ENCODE measurements at regions not wholly inside any gene's neighbourhood (a gene's known extent, or its start where the extent isn't known, plus 50 kb on each side); places are given as distances from the start of the nearest gene placed in this dataset.
"Not testable (repeated sequence)": the region's sequence is repeated elsewhere in the genome, so short reads cannot be mapped to it uniquely, and the experiment has no call there.

GRCh38 chr14:25699981-25700380 lies 650.0 kb upstream of the STXBP6 start:
- DNase-seq: no peak

DNA sequence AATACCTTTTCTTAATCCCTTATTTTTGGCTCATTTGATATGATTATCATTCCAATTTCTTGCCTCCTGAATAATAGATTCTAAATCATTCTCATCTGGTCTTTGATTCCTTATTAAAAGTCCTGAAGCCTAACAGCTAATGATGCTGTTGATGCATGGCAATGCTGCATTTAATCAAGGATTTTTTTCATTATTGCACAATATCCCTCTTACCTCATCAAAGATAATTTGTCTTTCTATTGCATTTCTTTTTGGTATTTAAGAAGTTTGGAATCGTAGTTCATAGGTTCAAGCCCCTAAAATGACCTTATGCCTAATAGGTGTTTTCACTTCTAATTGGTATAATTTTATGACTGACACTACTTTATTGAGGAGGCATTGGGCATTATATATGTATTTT lies 648.2 kb upstream of the STXBP6 start:
- no peak for DNase-seq

- DNase-seq: no peak
These were observed 646.2 kb upstream of the STXBP6 start for GRCh38 chr14:25696176-25696575.

DNA sequence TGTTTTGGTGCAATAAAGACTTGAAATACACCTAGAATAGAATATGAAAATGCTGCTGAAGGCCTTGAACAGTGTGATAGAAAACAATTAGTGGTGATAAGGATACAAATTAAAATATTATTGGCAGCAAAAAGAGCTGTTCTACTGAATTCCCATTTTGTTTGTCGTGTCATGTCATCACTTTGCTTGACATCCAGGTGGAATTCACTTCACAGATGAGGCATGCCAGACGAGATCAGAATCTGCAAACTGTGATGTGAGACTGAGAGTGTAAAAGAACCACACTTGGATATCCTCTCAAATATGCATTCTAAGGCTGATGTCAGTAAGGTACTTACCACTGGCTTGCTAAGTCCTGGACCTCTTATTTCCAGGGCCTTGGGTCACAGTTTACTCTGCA lies 635.1 kb upstream of the STXBP6 start:
- no peak for DNase-seq

GRCh38 chr14:25680934-25681333 lies 631.0 kb upstream of the STXBP6 start:
- no peak for DNase-seq

DNA sequence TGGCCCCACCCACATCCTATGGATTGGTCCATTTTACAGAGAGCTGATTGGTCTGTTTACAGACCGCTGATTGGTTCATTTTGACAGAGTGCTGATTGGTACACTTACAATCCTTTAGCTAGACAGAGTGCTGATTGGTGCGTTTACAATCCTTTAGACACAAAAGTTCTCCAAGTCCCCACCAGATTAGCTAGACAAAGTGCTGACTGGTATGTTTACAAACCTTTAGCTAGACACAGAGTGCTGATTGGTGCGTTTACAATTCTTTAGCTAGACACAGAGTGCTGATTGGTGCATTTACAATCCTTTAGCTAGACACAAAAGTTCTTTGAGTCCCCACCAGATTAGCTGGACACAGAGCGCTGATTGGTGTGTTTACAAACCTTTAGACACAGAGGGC lies 630.6 kb upstream of the STXBP6 start:
- DNase-seq: not testable (repeated sequence)

DNA sequence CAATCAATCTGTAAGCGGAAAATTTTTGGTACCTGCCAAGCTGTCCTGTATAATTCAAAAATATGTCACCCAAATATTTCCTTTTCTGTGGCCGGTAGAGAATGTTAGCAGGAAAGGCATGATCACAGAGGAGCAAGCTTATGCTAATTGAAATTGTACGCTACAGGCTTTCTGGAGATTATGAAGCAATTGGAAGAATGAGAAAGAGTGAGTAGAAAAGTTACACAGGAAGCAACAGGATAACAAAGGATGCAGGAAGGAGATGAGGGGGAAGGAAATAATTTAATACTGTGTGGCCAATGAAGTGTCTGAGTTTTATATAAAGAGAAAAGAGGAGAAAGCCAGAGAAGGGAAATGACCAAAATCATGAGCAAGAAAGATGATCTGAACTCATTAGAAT lies 627.2 kb upstream of the STXBP6 start:
- no peak for DNase-seq

GRCh38 chr14:25667387-25667786 lies 617.4 kb upstream of the STXBP6 start:
- DNase-seq: no peak

GRCh38 chr14:25666877-25667276 lies 616.9 kb upstream of the STXBP6 start:
- DNase-seq: no peak

DNA sequence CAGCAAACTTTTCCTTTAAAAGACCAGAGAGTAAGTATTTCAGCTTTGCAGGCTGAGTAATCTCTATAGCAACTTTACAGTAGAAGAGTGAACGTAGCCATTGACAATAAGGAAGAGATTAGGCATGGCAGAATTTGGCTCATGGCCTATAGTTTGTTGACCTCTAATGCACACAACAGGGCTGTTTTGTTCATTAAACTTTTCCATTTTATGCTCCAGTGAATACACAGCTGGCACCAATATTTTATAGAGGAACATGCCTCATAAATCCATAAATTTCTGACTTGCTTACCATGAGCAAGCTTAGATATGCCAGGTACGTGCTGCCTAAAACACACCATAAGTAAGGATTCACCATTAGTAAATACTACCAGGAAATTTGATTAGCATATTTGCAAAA lies 609.0 kb upstream of the STXBP6 start:
- no peak for DNase-seq

DNA sequence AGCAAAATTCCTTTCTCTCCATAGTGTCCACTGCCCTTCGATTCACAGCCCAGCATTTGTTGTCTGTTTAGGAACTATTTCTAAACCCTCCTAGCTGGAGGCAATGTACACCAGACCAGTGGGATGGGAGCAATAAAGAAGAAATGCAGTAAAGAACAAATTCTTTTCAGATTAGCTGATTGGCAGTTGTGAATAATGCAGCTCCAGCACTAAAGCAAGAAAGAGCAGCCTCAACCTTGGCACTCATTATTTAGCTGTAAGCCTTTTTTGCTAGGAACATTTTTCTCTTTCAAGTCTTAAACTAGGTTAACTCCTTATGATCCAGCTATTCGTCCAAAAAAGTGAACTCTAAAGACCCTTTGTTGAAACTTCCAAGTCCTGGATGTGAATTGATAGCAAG lies 580.5 kb upstream of the STXBP6 start:
- no peak for DNase-seq

- no peak for DNase-seq
These were observed 579.0 kb upstream of the STXBP6 start for GRCh38 chr14:25628978-25629377.

GRCh38 chr14:25628390-25628789 lies 578.4 kb upstream of the STXBP6 start:
- no peak for DNase-seq

DNA sequence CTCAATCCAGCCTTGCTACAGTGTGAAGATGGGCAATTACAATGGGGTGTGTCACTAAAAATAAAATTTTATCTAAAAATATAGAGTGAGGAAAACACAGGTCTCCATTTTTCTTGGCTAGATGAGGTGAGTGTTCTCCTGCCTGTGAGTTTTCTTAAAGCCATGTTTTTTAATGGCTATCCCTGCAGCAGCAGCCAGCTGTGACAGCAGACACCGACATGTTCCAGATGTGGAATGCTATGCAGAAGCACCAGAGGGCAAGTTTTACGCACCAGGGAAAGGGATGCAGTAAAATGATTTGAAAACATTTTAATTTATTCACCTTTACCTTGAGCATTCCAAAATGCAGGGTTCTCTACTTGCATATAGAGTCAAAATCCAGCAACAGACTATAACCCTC lies 577.0 kb upstream of the STXBP6 start:
- no peak for DNase-seq

DNA sequence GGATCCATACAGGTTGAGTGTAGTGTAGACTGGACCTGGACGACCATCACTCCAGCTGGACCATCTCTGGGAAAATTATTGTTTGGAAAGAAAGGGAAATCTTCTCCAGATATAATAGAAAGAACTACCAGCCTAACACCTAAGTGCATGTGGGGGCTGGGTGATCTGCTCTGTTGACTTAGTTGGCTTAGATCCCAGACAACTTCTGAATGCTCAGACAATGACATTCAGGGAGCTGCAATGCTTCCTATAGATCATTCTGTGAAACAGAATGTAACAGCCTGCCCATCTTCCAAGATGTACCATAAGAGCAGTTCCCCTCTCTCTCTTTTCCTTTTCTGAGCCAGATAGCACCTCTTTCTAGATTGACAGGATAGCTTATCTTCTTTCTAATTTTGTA lies 572.8 kb upstream of the STXBP6 start:
- DNase-seq: no peak

DNA sequence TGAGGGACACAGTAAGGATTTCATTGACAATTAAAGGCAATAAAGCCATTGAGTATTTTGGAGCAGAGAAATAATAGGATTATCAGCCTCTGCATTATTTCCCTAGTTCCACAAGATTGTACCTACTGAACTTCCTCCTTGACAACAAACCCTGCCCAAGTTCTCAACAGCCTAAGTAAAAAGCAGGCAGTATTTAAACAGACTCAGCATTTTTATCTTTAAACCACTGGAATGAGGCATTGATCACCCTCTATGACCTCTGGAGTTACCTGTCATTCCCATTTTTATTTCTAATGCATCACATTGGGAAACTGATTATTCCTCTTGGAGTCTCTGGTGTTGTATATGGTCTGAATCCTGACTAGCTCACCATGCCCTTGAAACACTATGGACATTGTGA lies 570.6 kb upstream of the STXBP6 start:
- no peak for DNase-seq

DNA sequence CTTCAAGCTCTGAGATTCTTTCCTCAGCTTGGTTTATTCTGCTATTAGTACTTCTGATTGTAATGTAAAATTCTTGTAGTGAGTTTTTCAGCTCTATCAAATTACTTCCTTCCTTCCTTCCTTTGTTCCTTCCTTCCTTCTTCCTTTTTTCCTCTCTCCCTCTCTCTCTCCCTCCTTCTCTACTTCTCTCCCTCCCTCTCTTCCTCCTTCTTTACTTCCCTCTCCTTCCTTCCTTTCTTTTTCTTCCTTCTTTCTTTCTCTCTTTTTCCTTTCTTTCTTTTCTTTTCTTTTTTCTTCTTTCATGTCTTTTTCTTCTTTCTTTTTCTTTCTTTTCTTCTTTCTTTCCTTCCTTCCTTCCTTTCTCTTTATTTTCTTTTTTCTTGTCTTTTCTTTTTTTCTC lies 565.2 kb upstream of the STXBP6 start:
- DNase-seq: no peak

DNA sequence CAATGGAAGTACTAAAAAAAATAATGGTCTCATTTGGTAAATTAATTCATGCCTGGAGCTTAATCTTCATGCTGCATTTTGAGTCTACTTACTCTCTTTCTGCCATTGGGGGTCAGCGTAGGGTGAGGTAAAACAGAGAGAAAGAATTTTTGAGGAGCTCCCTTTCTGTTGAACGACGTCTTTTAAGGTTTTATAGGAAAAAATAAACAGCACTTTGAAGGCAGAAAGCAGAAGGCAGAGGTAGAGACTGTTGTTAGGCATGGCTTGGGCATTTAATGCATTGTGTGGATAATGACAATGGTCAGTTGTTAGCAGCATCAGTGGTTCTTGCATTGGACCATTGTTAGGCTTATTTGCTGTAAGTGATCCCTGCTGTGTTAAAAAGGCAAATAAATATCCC lies 557.2 kb upstream of the STXBP6 start:
- DNase-seq: no peak

DNA sequence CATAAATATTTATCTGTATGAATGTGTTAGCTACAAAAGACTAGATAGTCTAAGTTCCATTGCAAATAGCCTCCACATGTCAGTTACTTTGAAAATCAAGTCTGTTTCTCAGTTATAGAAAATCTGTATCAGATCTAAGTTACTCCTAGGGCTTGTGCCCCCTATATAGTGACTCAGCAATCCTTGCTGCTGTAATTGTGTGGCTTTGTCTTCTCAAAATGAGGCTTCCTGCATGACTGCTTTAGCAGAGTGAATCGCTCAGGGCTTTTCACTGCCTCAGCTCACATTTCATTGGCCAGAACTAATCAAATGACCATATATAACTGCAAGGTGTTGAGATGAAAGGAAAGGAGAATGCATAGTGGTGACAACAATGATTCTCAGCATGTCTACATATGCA lies 552.2 kb upstream of the STXBP6 start:
- DNase-seq: no peak

- no peak for DNase-seq
These were observed 538.8 kb upstream of the STXBP6 start for GRCh38 chr14:25588751-25589150.

GRCh38 chr14:25574628-25575325 lies 524.8 kb upstream of the STXBP6 start:
- DNase-seq: no peak

DNA sequence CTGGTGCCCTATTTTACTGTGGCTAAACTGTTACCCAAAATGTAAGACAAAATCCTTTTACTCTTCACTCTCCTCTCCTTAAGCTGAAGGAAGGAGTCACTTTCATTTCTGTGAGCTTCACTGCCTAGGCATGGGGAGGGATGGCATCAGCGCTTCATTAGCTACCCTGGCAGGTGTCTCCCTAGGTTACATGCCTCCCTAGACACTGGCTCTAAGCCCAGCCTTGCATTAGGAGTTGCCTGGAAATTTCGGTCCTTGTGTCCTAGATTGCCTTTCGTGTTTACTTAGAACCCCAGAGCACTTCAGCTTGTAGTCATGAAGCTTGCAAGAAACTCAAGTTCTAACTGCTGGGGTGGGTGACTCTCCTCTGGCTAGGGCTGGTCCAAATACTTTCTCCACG lies 520.5 kb upstream of the STXBP6 start:
- DNase-seq: no peak

- DNase-seq: no peak
These were observed 507.5 kb upstream of the STXBP6 start for GRCh38 chr14:25557466-25557865.

- DNase-seq: no peak
These were observed 502.9 kb upstream of the STXBP6 start for GRCh38 chr14:25552826-25553225.

GRCh38 chr14:25551674-25552073 lies 501.7 kb upstream of the STXBP6 start:
- no peak for DNase-seq

DNA sequence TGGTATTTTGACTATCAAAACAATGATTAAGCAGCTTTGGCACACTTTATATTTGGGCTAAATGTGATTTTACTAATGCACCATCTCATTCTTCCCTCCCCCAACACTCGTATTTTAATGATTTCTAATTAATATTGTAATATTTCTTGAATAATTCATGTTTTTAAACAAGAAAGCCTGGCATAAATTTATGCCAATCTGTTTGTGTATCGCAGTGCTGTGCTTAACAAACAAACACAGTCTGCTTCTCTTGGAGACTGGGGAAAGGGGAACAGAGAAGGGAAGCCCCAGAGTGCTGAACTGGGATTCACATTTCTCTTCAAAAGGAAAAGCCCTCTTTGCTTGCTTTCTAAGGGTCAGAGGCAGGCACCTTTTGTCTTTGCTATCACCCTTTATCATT lies 496.9 kb upstream of the STXBP6 start:
- DNase-seq: no peak

Data from stimulated activated CD4-positive, alpha-beta T cell treated with anti-CD3 and anti-CD28 coated beads, Interleukin-2, amount 100 ng/mL, for 48 hours (primary cell).